NCI-H1105 (cell line): ENCODE measurements at regions not wholly inside any gene's neighbourhood (a gene's known extent, or its start where the extent isn't known, plus 50 kb on each side); places are given as distances from the start of the nearest gene placed in this dataset.

Experiments used
- DNase-seq: peaks from one replicate; lab custom pipeline; 2025; lab: John Stamatoyannopoulos, UW

DNA sequence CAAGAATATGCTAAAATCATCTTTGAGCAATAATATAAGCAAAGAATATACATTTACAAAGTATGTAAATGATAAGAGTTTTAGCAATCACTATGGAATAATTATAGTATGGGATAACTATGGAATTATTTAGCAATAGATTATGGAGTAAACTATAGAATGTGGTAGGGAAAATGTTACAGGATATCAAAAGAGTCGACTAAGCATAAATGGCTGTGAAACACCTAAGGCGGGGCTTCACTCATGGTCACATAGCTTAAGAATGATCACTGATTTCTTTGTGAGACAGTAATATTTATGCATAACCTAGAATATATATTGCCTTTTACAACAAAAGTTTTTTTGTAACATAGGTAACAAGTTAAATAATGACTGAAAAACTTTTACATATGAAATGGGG lies 2049.7 kb downstream of the ARAP2 start:
- no peak for DNase-seq

GRCh38 chr4:34196375-34196774 lies 2047.9 kb downstream of the ARAP2 start:
- DNase-seq: no peak

GRCh38 chr4:34198966-34199365 lies 2045.3 kb downstream of the ARAP2 start:
- DNase-seq: no peak

DNA sequence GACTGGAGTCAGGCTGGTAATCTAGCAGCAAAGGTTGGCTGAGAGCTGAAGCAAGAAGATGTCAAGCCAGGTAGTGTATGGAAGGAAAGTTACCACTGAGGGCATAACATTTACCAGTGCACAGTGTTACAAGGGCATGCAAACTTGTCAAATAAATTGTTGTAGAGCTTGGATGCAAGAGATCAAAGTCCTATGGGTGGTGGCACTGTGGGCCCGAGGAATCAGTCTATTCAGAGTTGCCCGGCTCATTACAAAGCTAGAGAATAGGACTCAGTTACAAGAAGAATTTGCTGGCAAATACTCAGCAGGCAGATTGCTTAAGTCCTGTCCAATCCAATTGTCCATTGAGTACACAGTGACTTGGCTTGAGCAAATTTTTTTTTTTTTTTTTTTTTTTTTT lies 2043.8 kb downstream of the ARAP2 start:
- DNase-seq: no peak

- no peak for DNase-seq
Observed at GRCh38 chr4:34202154-34202553, 2042.2 kb downstream of the ARAP2 start.

DNA sequence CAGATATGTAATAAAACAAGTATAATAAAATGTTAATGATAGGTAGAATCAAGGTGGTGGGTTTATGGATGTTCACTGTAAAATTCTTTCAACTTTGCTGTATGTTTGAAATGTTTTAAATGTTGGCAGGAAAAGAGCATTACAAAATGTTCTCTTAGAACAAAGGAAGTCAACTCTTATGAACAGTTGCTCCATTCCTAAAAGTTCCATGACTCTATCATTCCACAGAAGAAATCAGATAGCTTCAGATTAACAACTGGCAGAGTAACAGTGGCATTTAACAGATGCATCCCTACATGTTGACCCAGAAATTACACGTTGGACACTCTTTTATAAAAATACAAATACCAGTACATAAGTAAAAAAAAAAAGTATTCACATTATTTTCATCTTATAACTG lies 2023.7 kb downstream of the ARAP2 start:
- DNase-seq: no peak

- DNase-seq: no peak
Observed at GRCh38 chr4:34221986-34222385, 2022.3 kb downstream of the ARAP2 start.

DNA sequence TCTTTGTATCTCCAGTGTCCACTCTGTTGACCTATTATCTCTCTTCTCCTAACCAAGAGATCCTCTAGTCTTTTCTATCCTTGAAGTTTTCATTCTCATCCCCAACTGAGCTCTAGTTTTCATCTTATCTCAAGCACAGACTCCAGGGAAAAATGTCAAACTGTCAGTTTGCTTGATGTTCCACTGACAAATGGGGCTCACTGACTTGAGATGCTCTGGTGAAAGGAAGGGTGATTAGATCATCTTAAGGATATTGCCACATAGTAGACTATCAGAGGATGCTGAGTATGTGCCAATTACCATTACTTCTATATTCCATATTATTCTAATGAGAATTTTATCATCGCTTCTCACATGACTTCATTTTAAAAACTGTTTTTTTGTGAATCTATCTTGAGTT lies 2008.2 kb downstream of the ARAP2 start:
- no peak for DNase-seq

GRCh38 chr4:34245276-34245675 lies 1999.0 kb downstream of the ARAP2 start:
- no peak for DNase-seq

DNA sequence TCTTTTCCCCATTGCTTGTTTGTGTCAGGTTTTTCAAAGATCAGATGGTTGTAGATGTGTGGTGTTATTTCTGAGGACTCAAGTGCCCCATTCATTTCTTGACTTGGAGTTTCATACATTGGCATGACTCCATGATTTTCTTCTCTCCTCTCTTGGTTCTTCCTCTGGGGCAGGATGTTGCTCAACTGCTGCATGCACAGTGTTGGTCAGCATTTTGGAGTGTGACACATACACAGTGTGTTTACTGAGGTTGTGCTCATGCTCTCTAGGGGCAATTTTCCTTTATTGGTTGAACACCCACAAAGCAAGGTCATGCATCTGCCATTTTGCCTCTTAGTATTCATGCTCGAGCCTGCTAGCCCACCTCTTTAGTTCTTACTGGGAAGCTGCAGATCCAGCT lies 1993.8 kb downstream of the ARAP2 start:
- no peak for DNase-seq

DNA sequence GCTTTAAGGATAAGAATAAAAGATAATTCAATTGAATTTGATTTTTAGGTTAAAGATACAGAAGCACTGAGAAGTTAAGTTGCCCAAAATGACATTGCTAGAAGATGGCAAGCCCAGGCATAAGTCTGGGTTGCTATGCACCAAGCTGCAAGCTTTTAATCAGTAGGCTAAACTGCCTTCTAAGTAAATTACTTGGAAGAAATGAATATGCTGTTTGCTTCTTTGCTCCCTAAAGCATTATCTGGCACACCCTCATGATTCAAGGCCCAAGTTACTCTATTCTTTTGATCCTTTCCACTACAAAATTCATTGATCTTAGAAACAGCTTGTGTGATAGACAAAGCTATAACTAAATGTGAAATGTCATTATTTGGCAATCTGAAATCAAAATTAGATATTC lies 1991.1 kb downstream of the ARAP2 start:
- DNase-seq: no peak

DNA sequence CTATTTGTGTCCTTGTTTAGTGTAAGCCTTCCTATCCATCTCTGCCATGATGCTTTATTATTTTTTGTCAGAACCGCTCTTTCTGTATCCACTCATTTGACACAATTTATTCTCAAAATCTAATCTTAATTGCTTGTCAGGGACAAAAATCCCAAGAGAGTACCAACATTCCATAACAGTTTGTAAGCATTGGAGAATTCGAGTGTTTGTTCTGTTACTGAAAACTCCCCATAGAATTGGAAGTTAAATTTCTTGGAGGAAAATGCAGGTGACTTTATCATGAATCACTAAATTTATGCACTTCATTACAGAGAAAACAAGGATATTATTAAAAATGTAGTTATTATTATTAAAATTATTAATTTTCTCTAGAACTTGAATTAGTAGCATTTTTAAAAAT lies 1986.1 kb downstream of the ARAP2 start:
- DNase-seq: no peak

DNA sequence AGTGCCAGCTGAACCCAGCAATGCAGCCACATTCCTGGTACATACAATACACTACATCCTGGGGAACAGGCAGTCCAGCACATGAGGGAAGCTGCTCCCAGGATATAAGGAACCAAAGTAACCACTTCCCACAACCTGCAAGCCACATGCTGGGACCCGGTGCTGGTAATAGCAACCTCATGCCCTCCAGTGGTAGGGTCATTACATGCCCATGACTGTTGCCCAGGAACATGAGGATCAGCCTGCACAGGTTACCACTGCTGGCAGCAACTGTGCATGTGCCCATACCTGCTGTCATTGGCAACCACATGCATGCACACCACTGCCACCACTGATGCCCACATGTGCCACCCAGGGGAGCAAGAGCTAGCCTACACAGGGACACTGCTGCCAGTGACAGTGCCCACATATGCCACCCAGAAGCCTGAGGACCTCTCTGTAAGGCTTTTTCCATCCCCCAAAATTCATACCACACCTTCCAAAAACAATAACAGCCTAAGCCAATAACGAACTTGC lies 1982.5 kb downstream of the ARAP2 start:
- DNase-seq: no peak

GRCh38 chr4:34269613-34270012 lies 1974.7 kb downstream of the ARAP2 start:
- no peak for DNase-seq

- DNase-seq: no peak
Observed at GRCh38 chr4:34271479-34272355, 1972.6 kb downstream of the ARAP2 start.

- no peak for DNase-seq
Observed at GRCh38 chr4:34279011-34279410, 1965.3 kb downstream of the ARAP2 start.

DNA sequence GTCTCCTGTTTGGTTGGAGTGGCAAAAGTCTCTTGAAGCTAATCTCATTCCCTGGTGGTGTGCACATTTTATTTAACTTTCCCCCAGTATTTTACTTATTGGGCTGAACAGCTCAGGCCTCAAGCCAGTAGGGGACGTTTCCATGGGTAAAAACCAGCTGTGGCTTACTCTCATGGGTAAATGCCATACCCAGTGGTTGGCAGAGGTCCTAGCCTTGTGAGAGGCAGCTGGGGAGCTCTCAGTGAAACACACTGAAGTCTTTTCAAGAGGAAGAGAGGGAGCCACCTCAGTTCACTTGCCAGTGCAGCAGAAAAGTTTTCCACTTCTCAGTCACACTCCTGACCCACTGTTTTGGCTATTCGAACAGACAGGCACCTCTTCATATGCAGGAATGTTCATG lies 1964.2 kb downstream of the ARAP2 start:
- no peak for DNase-seq

DNA sequence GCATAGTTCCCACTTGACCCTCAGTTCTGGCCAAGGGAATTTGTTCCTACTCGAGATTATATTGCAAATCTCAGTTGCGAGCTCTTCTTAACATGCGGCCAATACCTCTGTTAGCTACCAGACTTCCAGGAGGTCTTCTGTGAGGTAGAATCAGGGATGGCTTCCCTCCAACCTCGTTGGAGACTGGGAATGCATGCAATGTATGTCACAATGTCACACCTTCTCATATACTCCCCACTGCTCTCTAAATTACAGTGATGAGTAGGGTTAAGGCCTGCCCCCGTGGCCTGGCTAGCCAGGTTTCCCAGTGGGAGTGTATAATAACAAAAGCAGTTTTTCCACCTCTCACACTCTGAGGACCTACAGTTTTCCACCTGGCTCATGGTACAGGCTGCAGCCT lies 1962.5 kb downstream of the ARAP2 start:
- no peak for DNase-seq

- DNase-seq: no peak
Observed at GRCh38 chr4:34289489-34289888, 1954.8 kb downstream of the ARAP2 start.

GRCh38 chr4:34289962-34290361 lies 1954.4 kb downstream of the ARAP2 start:
- DNase-seq: no peak

DNA sequence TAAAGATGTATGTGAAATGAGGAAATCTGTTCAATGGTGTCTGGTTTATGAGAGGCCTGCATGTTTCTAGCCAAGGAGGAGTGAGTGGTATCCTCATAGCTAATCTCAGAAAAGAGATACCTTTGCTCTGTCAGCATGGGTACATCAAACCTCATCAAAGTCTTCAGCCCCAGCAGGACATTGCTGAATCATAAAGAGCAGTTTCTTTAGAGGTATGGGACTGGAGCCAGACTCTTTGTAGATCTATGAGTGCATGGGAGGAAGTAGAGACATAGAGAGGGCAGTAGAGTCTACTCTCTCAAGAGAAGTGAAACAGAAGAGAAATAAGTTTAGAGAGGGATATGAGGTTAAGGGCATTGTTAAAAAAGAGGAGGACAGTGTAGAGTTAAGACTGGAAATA lies 1950.9 kb downstream of the ARAP2 start:
- no peak for DNase-seq

- DNase-seq: no peak
Observed at GRCh38 chr4:34309383-34309906, 1934.9 kb downstream of the ARAP2 start.

GRCh38 chr4:34318773-34319172 lies 1925.5 kb downstream of the ARAP2 start:
- no peak for DNase-seq
